ENCODE measurements at regions not wholly inside any gene's neighbourhood (a gene's known extent, or its start where the extent isn't known, plus 50 kb on each side); places are given as distances from the start of the nearest gene placed in this dataset.

DNA sequence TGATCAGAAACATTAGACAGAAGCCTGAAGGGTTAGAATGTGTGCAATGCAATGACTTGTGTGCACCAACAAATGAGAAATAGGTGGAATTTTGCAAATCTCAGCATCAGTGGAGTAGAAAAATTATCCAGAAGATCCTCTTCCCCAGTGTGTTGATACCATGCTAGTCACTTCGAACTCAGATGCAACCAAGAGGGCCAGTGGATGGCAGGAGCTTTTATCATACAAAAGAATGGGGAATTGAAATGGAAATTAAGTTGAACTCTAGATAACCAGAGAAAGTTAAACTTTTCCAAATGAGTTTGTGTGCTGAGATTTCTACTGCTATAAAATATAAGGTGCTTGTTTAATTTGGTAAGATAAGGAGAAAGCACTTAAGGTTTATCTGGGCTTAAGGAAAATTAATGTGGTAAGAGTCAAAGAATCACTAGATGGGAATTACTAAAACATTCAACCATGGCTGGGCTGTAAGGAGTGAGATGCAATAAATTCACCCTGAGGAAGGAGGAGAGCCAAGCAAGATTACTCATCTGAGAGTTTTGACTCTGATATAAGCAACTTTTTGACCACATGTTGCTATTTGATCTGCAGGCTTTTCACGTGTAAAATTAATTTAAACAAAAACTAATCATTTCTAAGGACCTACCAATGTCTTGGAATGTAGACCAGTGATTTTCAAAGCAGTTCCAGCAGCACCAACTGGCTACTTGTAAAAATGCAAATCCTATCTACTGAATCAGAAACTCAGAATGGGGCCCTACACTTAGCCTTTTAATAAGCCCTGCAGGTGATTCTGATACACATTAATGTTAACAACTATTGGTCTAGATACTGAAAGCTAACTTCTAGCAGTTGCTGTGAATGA lies 113.2 kb downstream of the CDC14C start:
- H3K4me3 ChIP-seq, result no peak overlapping the region
- H3K27me3 ChIP-seq, result no peaks in the 10 kb centered on the region
- no peaks in the 10 kb centered on the region for H3K9me3 ChIP-seq
- intact Hi-C loops (cut with DNase I), result no loop called here
- H3K27ac ChIP-seq, result no peak overlapping the region
- no peaks in the 10 kb centered on the region for H3K36me3 ChIP-seq
- DNase-seq (no peak), ATAC-seq (no peak)
- TF ChIP-seq, protein P1, sequence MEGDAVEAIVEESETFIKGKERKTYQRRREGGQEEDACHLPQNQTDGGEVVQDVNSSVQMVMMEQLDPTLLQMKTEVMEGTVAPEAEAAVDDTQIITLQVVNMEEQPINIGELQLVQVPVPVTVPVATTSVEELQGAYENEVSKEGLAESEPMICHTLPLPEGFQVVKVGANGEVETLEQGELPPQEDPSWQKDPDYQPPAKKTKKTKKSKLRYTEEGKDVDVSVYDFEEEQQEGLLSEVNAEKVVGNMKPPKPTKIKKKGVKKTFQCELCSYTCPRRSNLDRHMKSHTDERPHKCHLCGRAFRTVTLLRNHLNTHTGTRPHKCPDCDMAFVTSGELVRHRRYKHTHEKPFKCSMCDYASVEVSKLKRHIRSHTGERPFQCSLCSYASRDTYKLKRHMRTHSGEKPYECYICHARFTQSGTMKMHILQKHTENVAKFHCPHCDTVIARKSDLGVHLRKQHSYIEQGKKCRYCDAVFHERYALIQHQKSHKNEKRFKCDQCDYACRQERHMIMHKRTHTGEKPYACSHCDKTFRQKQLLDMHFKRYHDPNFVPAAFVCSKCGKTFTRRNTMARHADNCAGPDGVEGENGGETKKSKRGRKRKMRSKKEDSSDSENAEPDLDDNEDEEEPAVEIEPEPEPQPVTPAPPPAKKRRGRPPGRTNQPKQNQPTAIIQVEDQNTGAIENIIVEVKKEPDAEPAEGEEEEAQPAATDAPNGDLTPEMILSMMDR (IDR thresholded peaks at IDR 0.05), result no peak
- TF ChIP-seq POLR2A (IDR thresholded peaks at IDR 0.05), result no peak
- 20 to 38% (median 26%) methylated on average over 2 of the region's 2 CpGs for WGBS, 4 donors
- H3K4me1 ChIP-seq, result no peaks in the 10 kb centered on the region

DNA sequence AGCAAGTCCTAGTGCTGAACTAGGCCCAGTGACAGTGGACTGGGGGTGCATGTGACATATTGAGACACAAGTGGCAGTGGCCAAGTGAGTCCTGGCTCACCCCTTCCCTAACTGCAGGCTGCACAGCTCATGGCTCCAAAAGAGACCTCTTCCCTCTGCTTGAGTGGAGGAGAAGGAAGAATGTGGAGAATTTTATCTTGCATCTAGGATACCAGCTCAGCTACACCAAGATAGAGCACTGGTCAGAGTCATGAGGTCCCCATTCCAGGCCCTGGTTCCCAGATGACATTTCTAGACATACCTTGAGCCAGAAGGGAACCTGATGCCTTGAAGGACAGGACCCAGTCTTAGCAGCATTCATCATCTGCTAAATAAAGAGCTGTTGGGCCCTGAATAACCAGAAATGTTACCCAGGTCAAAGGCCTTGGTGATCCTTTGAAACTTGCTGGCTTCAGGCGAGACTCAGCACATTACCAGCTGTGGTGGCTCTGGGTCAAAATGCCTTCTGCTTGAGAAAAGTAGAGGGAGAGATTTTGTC lies 114.5 kb downstream of the CDC14C start:
- Histone ChIP-seq H3K27me3 (no peaks in the 10 kb centered on the region), H3K9me3 (peaks cover 0 to 5% (median 0%) of the 10 kb centered on the region in 12 donors), H3K4me1 (no peaks in the 10 kb centered on the region), H3K36me3 (no peaks in the 10 kb centered on the region), H3K4me3 (no peak overlapping the region), H3K27ac (no peak overlapping the region)
- TF ChIP-seq POLR2A (IDR thresholded peaks at IDR 0.05), result no peak
- TF ChIP-seq, protein P1 (IDR thresholded peaks at IDR 0.05), result no peak
- intact Hi-C loops (cut with DNase I), result no loop called here
- DNase-seq (no peak), ATAC-seq (no peak)
- 71 to 91% (median 78%) methylated on average over 1 of the region's 1 CpG for WGBS, 4 donors

DNA sequence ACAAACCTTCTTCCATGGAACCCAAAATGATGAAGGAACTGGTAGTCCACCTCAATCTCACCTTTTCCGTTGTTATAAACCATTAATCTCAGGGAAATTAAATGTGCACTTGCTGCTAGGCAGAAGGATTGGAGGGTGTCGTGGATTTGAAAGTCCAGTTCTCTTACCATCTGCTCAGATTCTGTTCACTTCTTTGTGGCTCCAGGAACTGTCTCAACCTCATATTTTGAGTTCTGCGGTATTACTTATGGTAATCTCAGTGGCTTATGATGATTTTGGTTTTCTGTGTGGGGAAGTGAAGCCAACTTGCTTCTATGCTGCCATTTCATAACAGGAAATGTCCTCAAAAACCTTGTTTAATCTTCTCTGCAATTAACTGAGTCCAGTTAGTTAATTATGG lies 136.4 kb downstream of the CDC14C start:
- DNase-seq, result no peak
- no peak overlapping the region for H3K27ac ChIP-seq
- 82 to 85% (median 84%) methylated on average over 3 of the region's 3 CpGs for WGBS, 4 donors
- H3K27me3 ChIP-seq, result no peaks in the 10 kb centered on the region
- TF ChIP-seq, protein P1 (IDR thresholded peaks at IDR 0.05), result no peak
- no peak for TF ChIP-seq POLR2A (IDR thresholded peaks at IDR 0.05)
- H3K9me3 ChIP-seq, result peaks cover 0 to 15% (median 0%) of the 10 kb centered on the region in 12 donors
- no peak for ATAC-seq
- H3K4me1 ChIP-seq, result no peaks in the 10 kb centered on the region
- intact Hi-C loops (cut with DNase I), result no loop called here
- H3K4me3 ChIP-seq, result no peak overlapping the region
- H3K36me3 ChIP-seq, result no peaks in the 10 kb centered on the region

DNA sequence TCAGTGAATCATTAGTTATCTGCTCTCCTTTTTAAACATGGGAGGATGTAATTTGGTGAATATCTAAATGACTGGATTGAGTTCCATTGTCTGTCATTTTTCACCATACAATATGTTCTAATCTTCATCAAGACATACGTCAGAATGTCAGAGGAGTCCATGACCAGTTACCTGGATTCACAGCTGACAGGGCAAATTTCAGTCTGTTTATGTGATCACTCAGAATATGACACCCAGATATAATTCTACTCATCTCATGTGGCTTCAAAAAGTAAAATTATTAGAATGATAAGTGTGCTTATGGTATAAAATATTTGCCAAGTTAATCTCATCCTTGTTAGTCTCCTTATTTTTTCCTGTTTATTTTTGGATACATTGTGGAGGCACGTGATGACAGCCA lies 150.2 kb downstream of the CDC14C start:
- no peak for TF ChIP-seq POLR2A (IDR thresholded peaks at IDR 0.05)
- TF ChIP-seq, protein P1 (IDR thresholded peaks at IDR 0.05), result no peak
- 46 to 58% (median 52%) methylated on average over 2 of the region's 2 CpGs for WGBS, 4 donors
- H3K27ac ChIP-seq, result no peak overlapping the region
- no peaks in the 10 kb centered on the region for H3K36me3 ChIP-seq
- H3K9me3 ChIP-seq, result no peaks in the 10 kb centered on the region
- intact Hi-C loops (cut with DNase I), result no loop called here
- no peak for DNase-seq
- no peak for ATAC-seq
- no peaks in the 10 kb centered on the region for H3K27me3 ChIP-seq
- H3K4me3 ChIP-seq, result no peak overlapping the region
- no peaks in the 10 kb centered on the region for H3K4me1 ChIP-seq

All from heart left ventricle (tissue), 16 donors.